ENCODE measurements at regions not wholly inside any gene's neighbourhood (a gene's known extent, or its start where the extent isn't known, plus 50 kb on each side); places are given as distances from the start of the nearest gene placed in this dataset.

DNA sequence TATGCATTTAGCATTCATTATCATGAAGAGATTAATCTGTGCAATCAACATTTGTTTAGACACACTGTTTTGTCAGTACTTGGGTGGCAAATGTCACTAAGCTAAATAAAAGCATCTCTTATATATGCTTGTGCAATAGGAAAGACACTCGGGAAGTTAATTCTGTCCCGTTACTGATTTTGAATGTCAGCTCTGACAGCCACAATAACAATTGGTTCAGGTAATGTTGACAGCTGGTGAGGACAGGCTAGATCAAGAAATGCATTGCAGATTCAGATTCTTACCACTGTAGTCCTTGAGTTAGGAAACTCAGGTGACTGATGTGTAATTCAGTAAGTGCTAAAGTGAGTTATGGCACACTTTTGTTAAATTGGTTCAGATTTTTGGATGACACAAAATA, 523.8 kb upstream of the FAT3 start:
- no peak for TF ChIP-seq CTCF (IDR thresholded peaks at IDR 0.05)
- no peak for TF ChIP-seq POLR2A (IDR thresholded peaks at IDR 0.05)

Data from body of pancreas (tissue), 4 donors.